GM18519 (cell line): ENCODE measurements at regions not wholly inside any gene's neighbourhood (a gene's known extent, or its start where the extent isn't known, plus 50 kb on each side); places are given as distances from the start of the nearest gene placed in this dataset.
"Not testable (repeated sequence)": the region's sequence is repeated elsewhere in the genome, so short reads cannot be mapped to it uniquely, and the experiment has no call there.

Experiments
- ATAC-seq: cut with Tn5 transposase; IDR thresholded peaks from one replicate; pipeline ENCODE4 v1.9.1; 2021; ENCODE audit warnings: mild to moderate bottlenecking, moderate library complexity; ENCODE audit not compliant: unreplicated experiment, low FRiP score

- no peak for ATAC-seq
Observed at GRCh38 chr7:52616552-52616951, 418.9 kb upstream of the POM121L12 start.

- ATAC-seq = no peak
Observed at GRCh38 chr7:52615021-52615695, 420.3 kb upstream of the POM121L12 start.

DNA sequence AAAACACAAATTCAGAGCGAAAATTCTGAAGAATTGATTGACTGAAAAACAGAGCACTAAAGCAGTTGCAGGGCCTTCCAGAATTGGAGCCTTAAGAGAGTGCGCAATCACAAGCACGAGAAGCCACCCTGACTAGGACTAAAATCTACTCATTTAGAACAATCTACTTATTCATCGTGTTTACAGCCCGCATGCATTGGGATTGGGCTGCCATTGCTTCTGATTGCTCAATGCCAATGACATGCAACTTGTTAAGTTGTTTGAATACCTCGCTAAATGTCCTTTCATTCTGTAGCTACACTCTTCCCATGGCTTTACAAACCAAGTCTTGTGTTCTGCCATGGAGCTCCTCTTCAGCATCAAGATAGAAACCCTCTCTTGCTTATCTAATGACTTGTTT lies 425.9 kb upstream of the POM121L12 start:
- ATAC-seq = no peak

GRCh38 chr7:52592698-52593097 lies 442.7 kb upstream of the POM121L12 start:
- ATAC-seq = no peak

- no peak for ATAC-seq
Observed at GRCh38 chr7:52586704-52587103, 448.7 kb upstream of the POM121L12 start.

GRCh38 chr7:52584041-52584440 lies 451.4 kb upstream of the POM121L12 start:
- ATAC-seq = no peak

DNA sequence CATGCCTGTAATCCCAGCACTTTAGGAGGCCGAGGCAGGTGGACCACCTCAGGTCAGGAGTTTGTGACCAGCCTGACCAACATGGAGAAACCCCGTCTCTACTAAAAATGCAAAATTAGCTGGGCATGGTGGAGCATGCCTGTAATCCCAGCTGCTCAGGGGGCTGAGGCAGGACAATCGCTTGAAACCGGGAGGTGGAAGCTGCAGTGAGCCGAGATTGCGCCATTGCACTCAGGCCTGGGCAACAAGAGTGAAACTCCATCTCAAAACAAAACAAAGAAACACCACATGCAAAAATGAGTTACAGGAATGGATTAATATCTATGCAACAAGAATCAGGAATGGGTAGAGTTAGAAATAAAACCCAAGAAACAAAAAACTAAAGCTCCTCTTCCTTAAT lies 462.3 kb upstream of the POM121L12 start:
- not testable (repeated sequence) for ATAC-seq

DNA sequence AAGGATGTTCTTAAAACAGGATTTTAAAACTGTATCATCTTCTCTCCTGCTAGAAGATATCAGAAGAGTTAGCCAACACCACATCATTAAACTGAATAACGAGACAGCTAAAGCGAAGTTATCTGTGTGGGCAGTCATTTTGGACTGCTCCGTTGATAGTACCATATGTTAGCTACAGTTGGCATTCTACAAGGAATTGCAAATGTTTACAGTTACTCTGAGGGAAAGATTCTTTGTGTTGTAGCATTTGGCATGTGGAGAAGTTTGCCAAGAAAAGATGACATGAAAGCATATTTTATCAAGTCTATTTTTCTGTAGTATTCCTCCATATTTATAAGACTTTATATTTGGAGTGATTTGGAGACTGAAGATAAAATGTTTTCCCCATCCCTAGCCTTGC lies 464.4 kb upstream of the POM121L12 start:
- no peak for ATAC-seq

DNA sequence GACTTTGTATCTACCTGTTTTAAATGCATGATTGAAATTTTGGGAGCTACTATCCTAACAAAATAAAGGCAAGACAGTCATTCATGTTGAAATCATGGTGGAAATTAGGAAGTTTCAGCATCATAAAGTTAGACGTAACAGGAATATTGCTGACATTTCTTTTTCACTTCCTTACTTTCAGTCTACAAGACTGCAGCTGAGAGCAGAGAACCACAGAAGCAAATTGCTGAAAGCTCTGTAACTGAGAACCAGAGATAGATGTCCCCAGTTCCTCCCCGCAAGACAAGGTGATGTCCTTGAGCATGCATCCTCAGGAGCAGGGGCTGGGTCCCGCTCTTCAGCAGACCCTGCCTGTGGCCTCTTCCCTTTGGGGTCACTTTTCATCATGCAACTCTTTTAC lies 466.3 kb upstream of the POM121L12 start:
- no peak for ATAC-seq

GRCh38 chr7:52565974-52566373 lies 469.5 kb upstream of the POM121L12 start:
- no peak for ATAC-seq

GRCh38 chr7:52555805-52556204 lies 479.6 kb upstream of the POM121L12 start:
- ATAC-seq = no peak

- no peak for ATAC-seq
Observed at GRCh38 chr7:52547308-52547910, 488.0 kb upstream of the POM121L12 start.

DNA sequence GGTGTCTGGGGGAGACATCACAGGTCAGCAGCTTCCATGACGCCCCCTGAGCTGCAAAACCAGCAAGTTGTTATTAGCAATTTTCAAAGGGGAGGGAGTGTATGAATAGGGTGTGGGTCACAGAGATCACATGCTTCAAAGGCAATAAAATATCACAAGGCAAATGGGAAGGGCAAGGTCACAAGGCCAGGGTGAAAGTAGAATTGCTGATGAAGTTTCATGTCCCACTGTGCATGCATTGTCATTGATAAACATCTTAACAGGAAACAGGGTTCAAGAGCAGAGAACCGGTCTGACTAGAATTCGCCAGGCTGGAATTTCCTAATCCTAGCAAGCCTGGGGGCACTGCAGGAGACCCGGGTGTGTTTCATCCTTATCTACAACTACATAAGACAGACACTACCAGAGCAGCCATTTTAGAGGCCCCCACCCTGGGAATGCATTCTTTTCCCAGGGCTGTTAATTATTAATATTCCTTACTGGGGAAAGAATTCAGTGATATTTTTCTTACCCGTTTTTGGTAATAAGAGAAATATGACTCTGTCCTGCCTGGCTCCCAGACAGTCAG lies 494.2 kb upstream of the POM121L12 start:
- not testable (repeated sequence) for ATAC-seq

GRCh38 chr7:52540041-52540440 lies 495.4 kb upstream of the POM121L12 start:
- no peak for ATAC-seq

DNA sequence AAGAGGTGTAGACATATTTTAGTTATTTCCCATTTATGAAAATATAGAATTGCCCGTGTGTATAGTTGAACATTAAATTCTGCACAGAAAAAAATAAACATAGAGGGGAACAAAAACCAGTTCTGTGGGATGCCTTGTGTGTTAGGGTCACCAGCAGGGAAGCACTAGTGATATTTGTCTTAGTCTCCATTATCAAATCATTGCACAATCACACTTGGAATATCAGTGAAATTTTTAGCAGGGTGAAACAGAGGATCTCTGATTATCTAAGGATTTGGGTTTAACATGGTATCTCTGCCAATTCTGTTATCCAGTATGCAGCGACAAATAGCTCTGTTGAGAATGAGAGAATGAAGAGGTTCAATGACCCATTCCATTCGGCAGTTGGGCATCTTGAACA lies 496.0 kb upstream of the POM121L12 start:
- ATAC-seq = no peak

- no peak for ATAC-seq
Observed at GRCh38 chr7:52537051-52537450, 498.4 kb upstream of the POM121L12 start.

- ATAC-seq = no peak
Observed at GRCh38 chr7:52525772-52526341, 509.6 kb upstream of the POM121L12 start.

DNA sequence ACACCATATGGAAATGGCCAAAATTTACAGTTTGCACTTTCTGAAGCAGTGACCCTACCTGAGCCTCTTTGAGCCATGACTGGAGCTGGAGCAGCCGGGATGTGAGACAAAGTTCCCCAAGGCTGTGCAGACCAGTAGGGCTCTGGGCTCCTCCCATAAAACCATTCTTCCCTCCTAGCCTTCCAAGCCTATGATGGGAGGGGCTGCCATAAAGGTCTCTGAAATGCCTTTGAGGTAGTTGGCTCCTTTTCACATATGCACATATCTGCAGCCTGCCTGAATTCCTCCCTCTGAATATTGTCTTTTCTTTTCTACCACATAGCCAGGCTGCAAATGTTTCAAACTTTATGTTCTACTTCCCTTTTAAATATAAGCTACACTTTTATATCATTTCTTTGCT lies 516.6 kb upstream of the POM121L12 start:
- ATAC-seq = no peak

GRCh38 chr7:52512656-52513055 lies 522.8 kb upstream of the POM121L12 start:
- ATAC-seq = no peak

DNA sequence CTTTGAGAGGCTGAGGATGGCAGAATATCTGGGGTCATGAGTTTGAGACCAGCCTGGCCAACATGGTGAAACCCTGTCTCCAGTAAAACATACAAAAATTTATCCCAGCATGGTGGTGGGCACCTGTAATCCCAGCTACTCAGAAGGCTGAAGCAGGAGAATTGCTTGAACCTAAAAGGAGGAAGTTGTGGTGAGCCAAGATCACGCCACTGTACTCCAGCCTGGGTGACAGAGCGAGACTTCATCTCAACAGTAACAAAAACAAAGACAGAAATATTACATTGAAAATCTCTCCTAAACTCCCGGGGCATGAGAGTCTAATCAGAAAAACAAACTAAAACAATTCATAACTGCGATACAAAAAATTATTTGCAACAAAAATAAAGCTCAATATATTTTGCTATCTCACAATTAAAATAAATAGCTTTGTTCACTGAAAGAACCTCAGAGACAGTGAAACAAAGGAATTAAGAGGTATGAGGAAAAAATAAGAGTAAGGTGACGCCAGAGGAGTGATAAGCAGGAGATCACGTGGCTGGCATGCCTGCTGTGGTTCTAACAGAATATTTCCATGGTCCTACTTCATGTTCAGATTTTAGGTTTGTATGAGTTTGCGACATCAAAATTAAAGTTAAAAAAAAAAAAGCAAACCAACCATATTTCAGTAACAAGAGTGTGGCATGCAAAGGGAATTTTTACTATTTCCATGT lies 527.7 kb upstream of the POM121L12 start:
- ATAC-seq = no peak

DNA sequence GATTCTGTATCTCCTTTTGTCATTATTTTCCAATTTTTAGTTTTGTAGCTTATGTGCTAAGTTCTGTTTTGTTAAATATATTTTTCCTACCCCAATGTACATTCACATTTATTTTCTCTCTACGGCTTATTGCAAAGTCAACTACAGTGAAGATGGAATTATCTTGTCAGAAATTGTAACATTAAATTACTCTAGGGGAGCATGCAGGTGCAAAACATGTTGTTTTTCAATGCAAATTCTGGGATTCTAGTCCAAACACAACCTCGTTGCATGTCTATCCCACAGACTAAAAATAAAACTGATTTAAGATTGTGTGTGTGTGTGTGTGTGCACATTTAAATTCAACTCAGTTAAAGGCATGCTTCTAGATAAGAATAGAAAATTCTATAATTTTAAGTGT lies 529.1 kb upstream of the POM121L12 start:
- ATAC-seq = no peak
